ENCODE measurements at regions not wholly inside any gene's neighbourhood (a gene's known extent, or its start where the extent isn't known, plus 50 kb on each side); places are given as distances from the start of the nearest gene placed in this dataset.

DNA sequence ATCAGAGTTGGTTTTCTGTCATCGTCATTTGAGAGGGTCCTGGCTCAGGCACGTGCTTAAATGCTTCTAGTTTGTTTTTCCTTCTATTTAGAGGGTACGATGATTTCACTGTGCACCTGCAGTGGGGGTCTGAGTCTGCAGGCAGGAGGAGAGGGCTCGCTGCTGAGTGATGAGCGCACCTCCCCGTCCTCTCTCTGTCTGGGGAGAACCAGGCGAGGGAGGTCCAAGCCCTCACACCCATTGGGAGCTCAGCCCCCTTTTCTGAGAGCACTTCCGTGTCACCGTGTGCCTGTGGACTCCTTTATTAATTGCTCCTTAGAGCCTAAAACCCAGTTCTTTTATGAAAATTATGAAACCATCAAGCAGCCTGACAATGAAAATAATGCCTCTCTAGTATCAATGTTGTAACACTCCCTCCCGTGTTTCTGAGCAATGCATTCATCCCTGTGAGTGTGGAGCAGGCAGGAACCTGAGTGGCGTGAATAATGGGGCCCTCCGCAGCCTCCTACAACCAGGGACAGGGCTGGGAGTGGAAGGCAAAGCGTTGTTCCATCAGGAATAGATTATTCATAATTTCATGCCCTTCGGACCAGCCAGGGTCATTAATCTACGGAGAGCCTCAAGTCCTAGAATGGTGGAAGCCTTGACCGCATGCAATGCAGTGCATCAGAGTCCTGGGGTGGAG lies 191.6 kb downstream of the UQCRFS1 start:
- TF ChIP-seq NR2C2 (IDR thresholded peaks at IDR 0.05; ENCODE audit: borderline replicate concordance, control insufficient read depth, insufficient read length, low read depth) (no peak), SPI1 (IDR thresholded peaks at IDR 0.05; ENCODE audit: borderline replicate concordance, insufficient read depth, low read depth, low read length) (no peak)
